HEK293 (cell line): ENCODE measurements at regions not wholly inside any gene's neighbourhood (a gene's known extent, or its start where the extent isn't known, plus 50 kb on each side); places are given as distances from the start of the nearest gene placed in this dataset.

ENCODE experiments used
- CTCF ChIA-PET: fragments of 350-600 bp; formaldehyde crosslinking; extraction: SDS; loops from one replicate; lab custom pipeline; 2021; ENCODE audit warnings: antibody characterized with exemption; lab: Yijun Ruan, JAX
- POLR2A ChIA-PET: fragments of 300-600 bp; formaldehyde crosslinking; extraction: SDS; loops from one replicate; lab custom pipeline; 2020; ENCODE audit warnings: antibody characterized with exemption, inconsistent platforms; lab: Yijun Ruan, JAX
- H3K27ac ChIP-seq: fragments of 200-500 bp; sonication (Bioruptor generic); 2 replicates; pipeline ENCODE4 v1.5.1; 2014; ENCODE audit warnings: low read depth, low read length, control low read depth, inconsistent platforms; ENCODE audit errors: extremely low read depth
- H3K36me3 ChIP-seq, 2 experiments: fragments of 200-500 bp in 1 of 2; sonication (Bioruptor generic) in 1 of 2; 1 replicate in 1 of 2; 2 replicates in 1 of 2; pipeline ENCODE4 v1.5.1; 2014 to 2017; ENCODE audit warnings: inconsistent platforms in 2 of 2, low read length in 2 of 2; ENCODE audit not compliant: control insufficient read depth in 2 of 2, insufficient read depth in 1 of 2
- H3K4me1 ChIP-seq: fragments of 200-500 bp; sonication (Bioruptor generic); 2 replicates; pipeline ENCODE4 v1.5.1; 2014; ENCODE audit warnings: mild to moderate bottlenecking, low read length, inconsistent platforms; ENCODE audit not compliant: control insufficient read depth, insufficient read depth
- H3K4me3 ChIP-seq: 2 replicates; pipeline ENCODE4 v1.5.1; 2011; ENCODE audit warnings: low read depth, mild to moderate bottlenecking, control low read depth, low read length, moderate library complexity
- H3K9me3 ChIP-seq: fragments of 200-500 bp; sonication (Bioruptor generic); 2 replicates; pipeline ENCODE4 v1.5.1; 2014; ENCODE audit warnings: low read depth, low read length, inconsistent platforms; ENCODE audit not compliant: control insufficient read depth, insufficient read depth
- AEBP2 ChIP-seq: fragments of 450-650 bp; formaldehyde crosslinking; IDR thresholded peaks from 2 replicates; pipeline ENCODE4 v1.5.1; 2016; ENCODE audit warnings: missing biosample characterization, missing genetic modification characterization, borderline replicate concordance
- BCL11A ChIP-seq: fragments of 450-650 bp; formaldehyde crosslinking; IDR thresholded peaks from 2 replicates; pipeline ENCODE4 v1.5.1; 2016; ENCODE audit warnings: low read depth, missing biosample characterization, missing genetic modification characterization
- GFI1B ChIP-seq: fragments of 450-650 bp; formaldehyde crosslinking; IDR thresholded peaks from 2 replicates; pipeline ENCODE4 v1.5.1; 2016; ENCODE audit warnings: missing biosample characterization, missing genetic modification characterization
- MYNN ChIP-seq: fragments of 450-650 bp; formaldehyde crosslinking; IDR thresholded peaks from 2 replicates; pipeline ENCODE4 v1.5.1; 2016; ENCODE audit warnings: missing biosample characterization, missing genetic modification characterization, borderline replicate concordance
- SCRT2 ChIP-seq: fragments of 450-650 bp; formaldehyde crosslinking; IDR thresholded peaks from 2 replicates; pipeline ENCODE4 v1.5.1; 2016; ENCODE audit warnings: missing biosample characterization, missing genetic modification characterization
- ZFP41 ChIP-seq: fragments of 450-650 bp; formaldehyde crosslinking; IDR thresholded peaks from 2 replicates; pipeline ENCODE4 v1.5.1; 2016; ENCODE audit warnings: missing biosample characterization, missing genetic modification characterization, borderline replicate concordance
- ZNF112 ChIP-seq: fragments of 450-650 bp; formaldehyde crosslinking; IDR thresholded peaks from 2 replicates; pipeline ENCODE4 v1.5.0; 2017; ENCODE audit warnings: missing biosample characterization, missing genetic modification characterization
- ZNF169 ChIP-seq: fragments of 450-650 bp; formaldehyde crosslinking; IDR thresholded peaks from 2 replicates; pipeline ENCODE4 v1.5.1; 2016; ENCODE audit warnings: missing biosample characterization, missing genetic modification characterization
- ZNF18 ChIP-seq: fragments of 450-650 bp; formaldehyde crosslinking; IDR thresholded peaks from 2 replicates; pipeline ENCODE4 v1.5.1; 2016; ENCODE audit warnings: missing biosample characterization, missing genetic modification characterization
- ZNF266 ChIP-seq: fragments of 450-650 bp; formaldehyde crosslinking; IDR thresholded peaks from 2 replicates; pipeline ENCODE4 v1.5.1; 2016; ENCODE audit warnings: missing biosample characterization, missing genetic modification characterization, low read depth
- ZNF426 ChIP-seq: fragments of 450-650 bp; formaldehyde crosslinking; IDR thresholded peaks from 2 replicates; pipeline ENCODE4 v1.5.1; 2017; ENCODE audit warnings: missing biosample characterization, missing genetic modification characterization, mild to moderate bottlenecking, inconsistent platforms, moderate library complexity
- ZNF549 ChIP-seq: fragments of 450-650 bp; IDR thresholded peaks from 2 replicates; pipeline ENCODE4 v1.5.1; 2018; ENCODE audit warnings: missing biosample characterization, missing genetic modification characterization, mild to moderate bottlenecking, inconsistent platforms, moderate library complexity
- ZNF555 ChIP-seq: fragments of 450-650 bp; formaldehyde crosslinking; conservative IDR thresholded peaks from 2 replicates; pipeline ENCODE4 v1.5.1; 2017; ENCODE audit warnings: missing biosample characterization, mild to moderate bottlenecking, missing genetic modification characterization, inconsistent platforms
- ZNF585B ChIP-seq: fragments of 450-650 bp; formaldehyde crosslinking; IDR thresholded peaks from 2 replicates; pipeline ENCODE4 v1.5.1; 2016; ENCODE audit warnings: missing biosample characterization, missing genetic modification characterization
- ZNF747 ChIP-seq: fragments of 450-650 bp; formaldehyde crosslinking; IDR thresholded peaks from 2 replicates; pipeline ENCODE4 v1.5.1; 2016; ENCODE audit warnings: missing biosample characterization, missing genetic modification characterization
- ZNF777 ChIP-seq: fragments of 450-650 bp; formaldehyde crosslinking; IDR thresholded peaks from 2 replicates; pipeline ENCODE4 v1.5.1; 2017; ENCODE audit warnings: missing biosample characterization, missing genetic modification characterization, borderline replicate concordance
- ZNF791 ChIP-seq: fragments of 450-650 bp; formaldehyde crosslinking; IDR thresholded peaks from 2 replicates; pipeline ENCODE4 v1.5.1; 2016; ENCODE audit warnings: missing biosample characterization, missing genetic modification characterization
- TF ChIP-seq, protein P1 (sequence below): fragments of 450-650 bp; formaldehyde crosslinking; IDR thresholded peaks from 2 replicates; pipeline ENCODE4 v1.5.1; 2016; ENCODE audit warnings: missing biosample characterization, missing genetic modification characterization
- TF ChIP-seq, protein P2 (sequence below): fragments of 450-650 bp; formaldehyde crosslinking; IDR thresholded peaks from 2 replicates; pipeline ENCODE4 v1.5.1; 2016; ENCODE audit warnings: missing biosample characterization, missing genetic modification characterization
- TF ChIP-seq, protein P3 (sequence below): fragments of 450-650 bp; formaldehyde crosslinking; IDR thresholded peaks from 2 replicates; pipeline ENCODE4 v1.5.1; 2016; ENCODE audit warnings: missing biosample characterization, missing genetic modification characterization

DNA sequence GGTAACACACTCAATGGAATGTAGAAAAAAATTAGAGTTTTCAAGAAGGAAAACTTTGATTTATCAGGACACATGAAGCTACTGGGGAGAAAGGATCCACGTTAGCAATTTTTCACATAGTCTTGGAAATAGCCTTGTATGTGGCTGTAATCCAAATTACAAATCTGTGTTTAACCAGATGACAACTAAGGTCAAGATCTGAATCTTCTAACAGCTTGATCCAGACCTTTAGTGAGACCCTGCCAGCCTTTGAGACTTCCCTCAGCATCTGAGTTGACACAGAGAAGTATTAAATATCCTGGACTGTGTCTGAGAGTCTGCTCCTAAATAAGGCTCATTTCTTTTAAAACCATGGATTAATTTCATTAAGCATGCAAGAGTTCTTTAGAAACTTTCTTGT is 135.9 kb upstream of the KCNK2 start (continued):
- TF ChIP-seq AEBP2 (tag by site-specific recombination) = no peak
- no peak for TF ChIP-seq GFI1B (tag by site-specific recombination)
- no peak for TF ChIP-seq BCL11A

DNA sequence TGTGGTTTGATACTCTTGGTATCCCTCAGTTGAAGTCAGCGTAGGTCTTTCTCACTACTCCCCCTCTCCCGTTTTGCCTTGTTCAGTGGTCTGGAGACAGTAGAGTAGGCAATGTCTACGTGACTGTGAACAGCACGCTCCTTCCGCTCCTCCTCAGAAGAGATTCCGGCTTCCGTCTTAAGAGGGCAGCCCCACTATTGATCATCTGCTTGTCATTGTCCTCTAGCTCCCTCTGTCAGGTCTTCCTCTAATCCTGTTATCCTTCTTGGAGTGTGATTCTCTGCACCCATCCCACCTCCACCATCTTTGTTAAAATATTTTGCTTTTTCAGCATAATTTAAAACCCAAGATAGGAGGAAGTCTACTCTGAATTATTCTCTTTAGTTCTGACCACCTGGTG is 129.9 kb upstream of the KCNK2 start:
- no peaks in the 10 kb centered on the region for H3K4me1 ChIP-seq

DNA sequence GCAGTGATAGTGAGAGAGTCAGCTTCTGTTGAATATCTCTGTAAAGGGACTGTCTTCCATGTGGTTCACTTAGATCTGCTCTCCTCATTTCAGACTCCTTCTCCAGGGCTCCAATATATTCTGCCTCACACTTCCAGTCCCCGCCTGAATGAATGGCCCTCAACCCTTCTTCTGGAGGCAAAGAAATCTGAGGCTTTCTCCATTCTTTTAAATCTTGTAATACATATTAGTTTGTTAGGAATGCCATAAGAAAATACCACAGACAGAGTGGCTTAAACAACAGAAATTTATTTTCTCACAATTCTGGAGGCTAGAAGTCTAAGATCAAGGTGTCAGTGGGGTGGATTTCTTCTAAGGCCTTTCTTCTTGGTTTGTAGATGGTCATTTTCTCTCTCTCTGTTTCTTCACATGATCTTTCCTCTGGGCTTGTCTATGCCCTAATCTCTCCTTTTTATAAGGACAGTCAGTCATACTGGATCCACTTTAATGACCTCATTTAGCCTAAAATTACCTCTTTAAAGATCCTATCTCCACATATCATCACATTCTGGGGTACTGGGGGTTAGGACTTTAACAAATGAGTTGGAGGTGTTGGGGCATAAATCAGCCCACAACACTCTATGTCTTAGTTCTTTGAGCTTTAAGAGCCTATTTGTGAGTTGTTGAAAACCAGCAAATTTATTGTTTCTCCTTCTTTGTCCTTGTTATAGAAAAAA is 128.5 kb upstream of the KCNK2 start:
- Histone ChIP-seq H3K4me3 (no peak overlapping the region), H3K9me3 (no peaks in the 10 kb centered on the region), H3K4me1 (no peaks in the 10 kb centered on the region), H3K36me3 (no peaks in the 10 kb centered on the region), H3K27ac (no peak overlapping the region)
- ChIA-PET CTCF (interaction anchor here (0.7 kb wide), 1 partner anchor 717 kb away, joined by 4 read pairs; no protein-coding TSS in a partner anchor), POLR2A (no interaction called here)
- no peak for TF ChIP-seq ZNF585B
- TF ChIP-seq, protein P1, sequence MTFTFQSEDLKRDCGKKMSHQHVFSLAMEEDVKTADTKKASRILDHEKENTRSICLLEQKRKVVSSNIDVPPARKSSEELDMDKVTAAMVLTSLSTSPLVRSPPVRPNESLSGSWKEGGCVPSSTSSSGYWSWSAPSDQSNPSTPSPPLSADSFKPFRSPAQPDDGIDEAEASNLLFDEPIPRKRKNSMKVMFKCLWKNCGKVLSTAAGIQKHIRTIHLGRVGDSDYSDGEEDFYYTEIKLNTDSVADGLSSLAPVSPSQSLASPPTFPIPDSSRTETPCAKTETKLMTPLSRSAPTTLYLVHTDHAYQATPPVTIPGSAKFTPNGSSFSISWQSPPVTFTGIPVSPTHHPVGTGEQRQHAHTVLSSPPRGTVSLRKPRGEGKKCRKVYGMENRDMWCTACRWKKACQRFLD = no peak
- TF ChIP-seq MYNN (tag by site-specific recombination) = no peak
- no peak for TF ChIP-seq ZNF791 (tag by site-specific recombination)
- no peak for TF ChIP-seq SCRT2 (tag by site-specific recombination)
- TF ChIP-seq ZNF112 (tag by site-specific recombination) = no peak
- TF ChIP-seq ZNF549 = no peak
- no peak for TF ChIP-seq ZNF555 (tag by site-specific recombination)
- TF ChIP-seq ZNF426 (tag by site-specific recombination) = no peak
- no peak for TF ChIP-seq ZNF18 (tag by site-specific recombination)
- no peak for TF ChIP-seq ZNF169 (tag by site-specific recombination)

More for the DNA sequence above, 129.9 kb upstream of the KCNK2 start:
- ChIA-PET POLR2A (no interaction called here), CTCF (interaction anchor here (0.6 kb wide), 1 partner anchor 1733 kb away, joined by 5 read pairs; no protein-coding TSS in a partner anchor)
- no peak overlapping the region for H3K27ac ChIP-seq
- no peaks in the 10 kb centered on the region for H3K9me3 ChIP-seq
- no peak overlapping the region for H3K4me3 ChIP-seq
- no peaks in the 10 kb centered on the region for H3K36me3 ChIP-seq
- TF ChIP-seq ZNF266 (tag by site-specific recombination) (no peak), ZNF777 (no peak), ZNF747 (tag by site-specific recombination) (no peak), ZFP41 (tag by site-specific recombination) (no peak)
- TF ChIP-seq, protein P2, sequence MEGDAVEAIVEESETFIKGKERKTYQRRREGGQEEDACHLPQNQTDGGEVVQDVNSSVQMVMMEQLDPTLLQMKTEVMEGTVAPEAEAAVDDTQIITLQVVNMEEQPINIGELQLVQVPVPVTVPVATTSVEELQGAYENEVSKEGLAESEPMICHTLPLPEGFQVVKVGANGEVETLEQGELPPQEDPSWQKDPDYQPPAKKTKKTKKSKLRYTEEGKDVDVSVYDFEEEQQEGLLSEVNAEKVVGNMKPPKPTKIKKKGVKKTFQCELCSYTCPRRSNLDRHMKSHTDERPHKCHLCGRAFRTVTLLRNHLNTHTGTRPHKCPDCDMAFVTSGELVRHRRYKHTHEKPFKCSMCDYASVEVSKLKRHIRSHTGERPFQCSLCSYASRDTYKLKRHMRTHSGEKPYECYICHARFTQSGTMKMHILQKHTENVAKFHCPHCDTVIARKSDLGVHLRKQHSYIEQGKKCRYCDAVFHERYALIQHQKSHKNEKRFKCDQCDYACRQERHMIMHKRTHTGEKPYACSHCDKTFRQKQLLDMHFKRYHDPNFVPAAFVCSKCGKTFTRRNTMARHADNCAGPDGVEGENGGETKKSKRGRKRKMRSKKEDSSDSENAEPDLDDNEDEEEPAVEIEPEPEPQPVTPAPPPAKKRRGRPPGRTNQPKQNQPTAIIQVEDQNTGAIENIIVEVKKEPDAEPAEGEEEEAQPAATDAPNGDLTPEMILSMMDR = 0 out of 2 replicates have a peak, but pooled peaks have one; percentile 25
- TF ChIP-seq, protein P3, sequence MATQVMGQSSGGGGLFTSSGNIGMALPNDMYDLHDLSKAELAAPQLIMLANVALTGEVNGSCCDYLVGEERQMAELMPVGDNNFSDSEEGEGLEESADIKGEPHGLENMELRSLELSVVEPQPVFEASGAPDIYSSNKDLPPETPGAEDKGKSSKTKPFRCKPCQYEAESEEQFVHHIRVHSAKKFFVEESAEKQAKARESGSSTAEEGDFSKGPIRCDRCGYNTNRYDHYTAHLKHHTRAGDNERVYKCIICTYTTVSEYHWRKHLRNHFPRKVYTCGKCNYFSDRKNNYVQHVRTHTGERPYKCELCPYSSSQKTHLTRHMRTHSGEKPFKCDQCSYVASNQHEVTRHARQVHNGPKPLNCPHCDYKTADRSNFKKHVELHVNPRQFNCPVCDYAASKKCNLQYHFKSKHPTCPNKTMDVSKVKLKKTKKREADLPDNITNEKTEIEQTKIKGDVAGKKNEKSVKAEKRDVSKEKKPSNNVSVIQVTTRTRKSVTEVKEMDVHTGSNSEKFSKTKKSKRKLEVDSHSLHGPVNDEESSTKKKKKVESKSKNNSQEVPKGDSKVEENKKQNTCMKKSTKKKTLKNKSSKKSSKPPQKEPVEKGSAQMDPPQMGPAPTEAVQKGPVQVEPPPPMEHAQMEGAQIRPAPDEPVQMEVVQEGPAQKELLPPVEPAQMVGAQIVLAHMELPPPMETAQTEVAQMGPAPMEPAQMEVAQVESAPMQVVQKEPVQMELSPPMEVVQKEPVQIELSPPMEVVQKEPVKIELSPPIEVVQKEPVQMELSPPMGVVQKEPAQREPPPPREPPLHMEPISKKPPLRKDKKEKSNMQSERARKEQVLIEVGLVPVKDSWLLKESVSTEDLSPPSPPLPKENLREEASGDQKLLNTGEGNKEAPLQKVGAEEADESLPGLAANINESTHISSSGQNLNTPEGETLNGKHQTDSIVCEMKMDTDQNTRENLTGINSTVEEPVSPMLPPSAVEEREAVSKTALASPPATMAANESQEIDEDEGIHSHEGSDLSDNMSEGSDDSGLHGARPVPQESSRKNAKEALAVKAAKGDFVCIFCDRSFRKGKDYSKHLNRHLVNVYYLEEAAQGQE (tag by site-specific recombination) = no peak
